Adrenal gland (tissue), 5 donors: ENCODE measurements at regions not wholly inside any gene's neighbourhood (a gene's known extent, or its start where the extent isn't known, plus 50 kb on each side); places are given as distances from the start of the nearest gene placed in this dataset.

Experiments
- CTCF ChIP-seq, 6 experiments: fragments of 450-650 bp in 4 of 6; fragments of 200-600 bp in 2 of 6; sonication (generic) in 1 of 6; IDR thresholded peaks; 1 replicate in 5 of 6; 2 replicates in 1 of 6; pipeline versions ENCODE4 v1.5.1 to v1.8.0; 2016 to 2021; ENCODE audit warnings: antibody characterized with exemption in 6 of 6, mild to moderate bottlenecking in 2 of 6, moderate library complexity in 1 of 6
- POLR2A ChIP-seq, 2 donors: fragments of 450-650 bp; IDR thresholded peaks; one replicate each; pipeline ENCODE4 v1.6.1; 2017; ENCODE audit warnings: antibody characterized with exemption in 2 of 2, mild to moderate bottlenecking in 2 of 2, moderate library complexity in 1 of 2
- donor health status: DM: no; HTN: no; CAD: no.

DNA sequence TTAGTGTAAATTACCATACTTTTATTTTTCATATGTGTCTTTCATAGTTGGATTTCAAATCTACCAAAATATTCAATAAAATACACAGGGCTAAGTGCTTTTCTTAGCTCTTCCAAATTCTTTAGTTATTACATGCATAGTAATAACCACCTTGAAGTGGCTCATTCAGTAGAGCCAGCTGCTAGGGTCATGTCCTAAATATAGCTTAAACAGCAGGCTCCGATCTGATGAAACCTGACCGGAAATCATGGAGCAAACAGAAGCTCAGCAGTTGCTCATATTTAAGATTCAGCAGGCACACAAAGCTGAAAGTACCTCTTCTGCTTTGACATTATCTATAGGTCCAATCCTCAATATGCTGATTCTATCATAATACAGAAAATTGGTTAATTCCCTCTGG lies 1470.4 kb downstream of the ADGRL3 start:
- TF ChIP-seq POLR2A (IDR thresholded peaks at IDR 0.05), result no peak
- no peak for TF ChIP-seq CTCF (IDR thresholded peaks at IDR 0.05)
